IMR-90 (cell line): ENCODE measurements at regions not wholly inside any gene's neighbourhood (a gene's known extent, or its start where the extent isn't known, plus 50 kb on each side); places are given as distances from the start of the nearest gene placed in this dataset.

Experiments used
- ELK1 ChIP-seq: fragments of 150-350 bp; IDR thresholded peaks from 2 replicates; pipeline ENCODE4 v1.6.1; 2016; ENCODE audit warnings: low read depth, mild to moderate bottlenecking, low read length, moderate library complexity, borderline replicate concordance
- POLR2A ChIP-seq: IDR thresholded peaks from 2 replicates; pipeline ENCODE4 v1.6.1; 2012; ENCODE audit warnings: mild to moderate bottlenecking, low read depth, low read length
- RAD21 ChIP-seq: IDR thresholded peaks from 2 replicates; pipeline ENCODE4 v1.6.1; 2012; ENCODE audit warnings: low read length, improper control_type of control experiment
- RCOR1 ChIP-seq: IDR thresholded peaks from 2 replicates; pipeline ENCODE4 v1.6.1; 2012; ENCODE audit warnings: mild to moderate bottlenecking, low read length, improper control_type of control experiment; ENCODE audit not compliant: insufficient replicate concordance
- TF ChIP-seq, protein P1 (sequence below): conservative IDR thresholded peaks from 2 replicates; pipeline ENCODE4 v1.5.1; 2012; ENCODE audit warnings: mild to moderate bottlenecking, low read depth, low read length, improper control_type of control experiment

GRCh38 chr6:112827793-112828192 is 480.7 kb downstream of the RFPL4B start:
- TF ChIP-seq, protein P1, sequence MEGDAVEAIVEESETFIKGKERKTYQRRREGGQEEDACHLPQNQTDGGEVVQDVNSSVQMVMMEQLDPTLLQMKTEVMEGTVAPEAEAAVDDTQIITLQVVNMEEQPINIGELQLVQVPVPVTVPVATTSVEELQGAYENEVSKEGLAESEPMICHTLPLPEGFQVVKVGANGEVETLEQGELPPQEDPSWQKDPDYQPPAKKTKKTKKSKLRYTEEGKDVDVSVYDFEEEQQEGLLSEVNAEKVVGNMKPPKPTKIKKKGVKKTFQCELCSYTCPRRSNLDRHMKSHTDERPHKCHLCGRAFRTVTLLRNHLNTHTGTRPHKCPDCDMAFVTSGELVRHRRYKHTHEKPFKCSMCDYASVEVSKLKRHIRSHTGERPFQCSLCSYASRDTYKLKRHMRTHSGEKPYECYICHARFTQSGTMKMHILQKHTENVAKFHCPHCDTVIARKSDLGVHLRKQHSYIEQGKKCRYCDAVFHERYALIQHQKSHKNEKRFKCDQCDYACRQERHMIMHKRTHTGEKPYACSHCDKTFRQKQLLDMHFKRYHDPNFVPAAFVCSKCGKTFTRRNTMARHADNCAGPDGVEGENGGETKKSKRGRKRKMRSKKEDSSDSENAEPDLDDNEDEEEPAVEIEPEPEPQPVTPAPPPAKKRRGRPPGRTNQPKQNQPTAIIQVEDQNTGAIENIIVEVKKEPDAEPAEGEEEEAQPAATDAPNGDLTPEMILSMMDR, result no peak
- TF ChIP-seq RAD21 (no peak), RCOR1 (no peak), ELK1 (no peak), POLR2A (no peak)
